ENCODE measurements at regions not wholly inside any gene's neighbourhood (a gene's known extent, or its start where the extent isn't known, plus 50 kb on each side); places are given as distances from the start of the nearest gene placed in this dataset.

DNA sequence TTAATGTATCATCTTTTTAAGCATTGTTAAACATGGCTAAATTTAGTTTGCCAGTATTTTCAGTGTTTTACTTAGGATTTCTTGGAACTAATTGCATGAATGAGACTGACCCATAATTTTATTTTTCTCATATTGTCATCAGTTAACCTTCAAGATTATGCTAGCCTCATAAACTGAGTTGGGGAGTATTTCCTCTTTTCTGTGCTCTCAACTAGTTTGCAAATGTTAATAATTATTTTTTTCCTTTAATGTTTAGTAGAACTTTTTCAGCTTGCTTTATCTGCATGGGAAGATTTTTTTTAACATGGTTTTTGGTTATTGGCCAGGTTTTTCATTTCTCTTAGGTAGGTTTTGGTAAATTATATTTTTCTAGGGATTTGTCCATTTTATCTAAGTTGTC lies 235.4 kb upstream of the SESN3 start:
- DNase-seq = no peak

DNA sequence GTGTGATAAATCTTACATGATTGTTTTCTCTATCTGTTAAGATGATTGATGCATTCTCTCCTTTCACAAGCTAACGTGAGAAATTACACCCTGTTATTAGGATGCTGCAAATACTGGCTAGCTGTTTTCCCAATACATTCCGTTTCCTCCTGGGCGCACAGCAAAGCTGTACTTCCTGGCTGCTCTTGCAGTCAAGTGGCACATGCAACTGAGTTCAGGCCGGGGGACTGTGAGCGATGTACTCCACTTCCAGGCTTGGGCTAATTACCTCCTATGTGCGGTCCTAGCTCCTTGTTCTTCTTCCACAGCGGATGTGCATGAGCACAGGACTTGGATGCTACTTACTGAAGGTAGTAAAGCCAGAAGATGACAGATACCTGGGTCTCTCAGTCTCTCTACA lies 234.9 kb upstream of the SESN3 start:
- no peak for DNase-seq

DNA sequence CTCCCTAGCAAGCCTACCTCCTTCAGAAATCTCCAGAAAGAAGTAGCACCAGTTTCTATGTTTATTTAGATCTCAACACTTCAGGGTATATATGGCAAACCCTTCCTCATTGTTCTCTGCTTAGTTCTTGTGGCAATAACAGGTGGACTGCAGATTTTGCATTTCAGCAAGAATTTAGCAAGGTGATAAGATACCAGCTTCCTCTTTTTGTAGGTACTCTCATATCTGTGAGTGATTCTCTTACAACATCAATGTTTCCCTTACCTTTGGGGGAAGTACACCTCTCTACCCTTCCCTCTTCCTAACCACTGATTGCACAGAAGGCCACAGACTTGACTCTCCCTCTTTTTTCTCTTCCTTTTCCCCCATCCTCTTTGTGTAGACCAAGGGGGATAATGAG lies 230.9 kb upstream of the SESN3 start:
- DNase-seq = no peak

DNA sequence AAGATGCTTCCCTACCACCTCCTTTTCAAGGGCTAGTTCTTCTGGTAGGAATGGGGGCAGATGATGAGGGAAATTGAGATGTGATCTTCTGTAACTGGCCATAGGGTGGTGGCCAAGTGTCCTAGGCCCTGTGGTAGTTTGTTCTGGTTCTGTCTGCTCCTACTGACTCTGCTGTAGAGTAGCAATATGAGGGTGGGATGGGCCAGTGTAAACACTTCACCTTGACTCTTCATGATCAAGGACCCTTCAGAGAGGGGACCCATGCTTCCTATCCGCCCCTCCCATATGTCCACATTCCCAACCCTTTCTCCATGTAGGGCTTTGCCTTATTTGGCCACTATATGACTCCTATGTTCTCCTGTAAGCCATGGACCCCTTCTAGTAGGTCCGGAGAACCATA lies 230.3 kb upstream of the SESN3 start:
- no peak for DNase-seq

DNA sequence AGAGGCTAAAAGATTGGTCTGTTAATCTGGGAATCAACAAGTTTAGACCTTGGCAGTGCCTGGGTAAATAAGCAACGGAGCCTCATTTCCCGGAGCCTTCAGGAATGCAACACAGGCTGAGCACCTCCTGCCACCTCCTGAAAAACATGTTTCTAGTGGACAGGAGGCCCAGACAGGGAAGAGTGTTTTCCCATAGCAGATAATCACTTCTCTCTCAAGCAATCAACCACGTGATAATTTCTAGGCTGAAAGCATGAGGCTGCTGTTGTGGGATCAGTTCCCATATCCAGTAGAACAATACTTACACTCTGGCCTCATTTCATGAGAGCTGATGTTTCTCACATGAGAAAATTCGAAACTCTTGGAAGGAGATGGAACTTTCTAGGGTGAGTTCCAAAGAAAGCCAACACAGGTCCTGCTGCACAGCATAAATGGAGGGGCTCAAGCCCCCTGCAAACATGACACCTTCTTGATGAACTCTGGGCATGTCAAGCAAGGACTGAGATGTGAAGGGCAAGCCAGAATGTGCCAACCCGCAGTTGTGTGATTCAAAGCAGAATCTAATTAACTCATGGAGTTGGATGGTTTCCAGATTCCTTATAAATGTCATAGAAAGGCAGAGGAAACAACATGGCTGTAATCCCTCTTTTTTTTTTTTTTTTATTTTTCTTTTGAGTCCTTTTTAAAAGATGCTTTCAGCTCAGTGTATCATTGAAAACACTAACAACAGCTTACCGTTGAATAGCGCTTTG lies 228.5 kb upstream of the SESN3 start:
- DNase-seq = no peak

DNA sequence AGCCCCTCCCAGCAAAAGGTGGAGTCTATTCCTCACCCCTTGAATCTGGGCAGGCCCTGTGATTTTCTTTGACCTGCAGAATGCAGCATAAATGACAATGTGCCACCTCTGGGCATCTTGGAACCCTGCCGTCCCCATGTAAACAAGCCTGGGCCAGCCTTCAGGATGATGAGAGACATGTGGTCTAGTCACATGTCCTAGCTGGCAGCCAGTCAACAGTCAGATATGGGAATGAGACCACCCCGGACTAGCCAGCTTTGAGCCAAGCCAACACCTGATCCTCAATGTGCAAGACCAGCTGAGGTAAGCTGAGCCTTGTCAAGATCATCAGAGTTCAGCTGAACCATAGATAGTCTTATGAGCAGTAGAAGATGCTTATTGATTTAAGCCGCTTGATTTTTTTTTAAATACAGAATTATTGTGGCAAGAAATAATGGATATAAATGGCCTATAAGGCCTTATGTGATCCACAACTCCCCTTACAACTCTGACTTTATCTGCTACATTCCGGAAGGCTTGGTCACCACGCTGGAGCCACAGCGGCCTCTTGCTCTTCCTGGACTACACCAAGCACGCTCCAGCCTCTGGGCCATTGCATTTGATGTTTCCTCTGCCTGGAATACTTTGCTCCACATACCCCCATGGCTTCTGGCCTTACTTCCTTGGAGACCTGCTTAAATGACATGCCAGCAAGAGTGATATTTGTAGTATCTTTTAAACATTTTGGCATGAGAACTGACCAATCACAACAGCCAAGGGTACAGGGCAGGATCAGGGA lies 225.9 kb upstream of the SESN3 start:
- DNase-seq = no peak

DNA sequence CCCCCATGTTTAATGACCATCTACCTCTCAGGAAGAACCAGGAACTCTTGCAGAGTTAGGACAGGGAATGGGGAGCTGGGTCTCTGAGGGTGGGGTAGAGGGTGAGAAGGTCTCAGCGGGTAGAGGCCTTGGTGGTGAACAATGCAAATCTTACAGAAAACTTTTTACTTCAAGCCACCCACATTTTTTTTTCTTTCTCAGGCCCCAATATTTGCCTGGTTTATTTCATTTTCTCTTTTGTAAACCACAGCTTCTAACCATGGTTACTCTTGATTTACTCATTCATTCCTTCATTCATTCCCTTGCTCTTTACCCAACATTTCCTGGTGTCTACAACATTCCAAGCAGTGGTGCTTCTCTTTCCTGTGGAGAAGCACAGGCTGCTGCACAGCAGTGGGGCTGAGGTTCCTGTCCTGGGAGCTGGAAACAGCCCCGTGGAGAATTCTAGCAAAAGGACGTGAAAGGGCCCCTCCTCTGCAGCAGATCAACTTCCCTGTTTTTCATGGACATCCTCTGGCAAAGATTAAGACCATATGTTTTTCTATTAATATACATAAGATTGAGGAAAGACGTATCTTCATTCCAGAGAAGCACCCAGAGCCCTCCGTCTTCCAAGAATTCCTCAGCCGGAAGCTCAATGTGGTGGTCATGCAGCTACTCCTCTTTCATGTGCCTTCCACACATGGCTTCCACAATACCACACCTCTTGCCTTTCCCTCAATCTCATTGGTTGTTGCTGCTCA lies 224.4 kb upstream of the SESN3 start:
- no peak for DNase-seq

DNA sequence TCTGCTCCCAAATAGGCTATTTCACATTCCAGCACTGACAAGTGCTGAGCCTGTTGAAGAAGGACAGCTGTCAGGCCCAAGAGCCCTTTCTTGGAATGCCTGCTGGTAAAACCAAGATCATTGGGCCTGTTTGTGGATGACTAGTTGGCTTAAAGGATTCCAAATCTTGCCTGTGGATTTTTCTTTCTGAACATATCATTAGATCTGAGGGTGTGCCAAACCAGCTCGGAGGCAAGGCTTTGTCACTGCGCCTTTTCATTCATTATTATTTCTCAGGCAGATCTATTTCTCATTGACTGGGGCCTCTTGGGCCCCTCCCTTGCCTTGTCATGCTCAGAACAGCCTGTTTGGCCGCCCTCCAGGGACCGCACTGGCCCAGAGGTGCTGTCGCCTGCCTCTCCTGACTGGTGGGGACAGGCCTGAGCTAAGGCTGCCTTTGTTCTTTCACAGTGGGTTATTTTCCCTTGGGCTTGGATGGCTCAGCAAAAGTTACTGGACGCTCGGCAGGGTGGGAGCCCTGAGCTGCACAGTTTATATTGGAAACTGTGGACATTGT lies 222.7 kb upstream of the SESN3 start:
- no peak for DNase-seq

DNA sequence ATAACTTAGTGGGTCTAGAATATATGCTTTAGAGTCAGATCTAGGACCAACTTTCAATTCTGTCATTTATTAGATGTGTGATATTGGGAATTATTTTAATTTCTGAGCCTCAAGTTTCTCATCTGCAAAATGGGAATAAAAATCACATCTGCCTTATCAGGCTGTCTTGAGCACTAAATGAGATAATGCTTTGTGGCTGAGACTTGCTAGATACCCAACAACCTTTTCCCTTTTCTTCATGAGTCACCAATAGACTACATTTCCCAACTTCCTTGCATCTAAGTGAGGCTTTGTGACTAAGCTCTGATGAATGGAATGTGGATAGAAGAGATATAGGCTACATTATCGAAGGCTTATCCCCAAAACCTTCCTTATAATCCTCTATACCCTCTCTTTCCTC lies 220.7 kb upstream of the SESN3 start:
- no peak for DNase-seq

DNA sequence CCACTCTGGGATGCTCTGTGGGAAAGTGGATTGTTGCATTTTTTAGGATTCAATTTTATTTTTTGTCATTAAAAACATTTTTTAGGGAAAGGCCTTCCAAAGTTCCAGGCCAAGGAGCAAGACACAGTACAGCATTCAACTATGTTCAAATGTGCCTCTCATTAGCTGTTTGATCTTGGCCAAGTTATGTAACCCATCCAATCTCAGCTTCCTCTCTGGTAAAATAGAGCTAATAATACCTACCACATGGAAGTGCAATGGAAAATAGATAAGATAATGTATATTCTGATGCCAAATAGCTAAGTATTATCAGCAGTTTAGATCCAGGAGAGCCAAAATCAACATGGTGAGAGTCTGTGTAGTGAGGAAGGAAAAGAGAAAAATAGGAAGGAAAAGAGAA lies 220.3 kb upstream of the SESN3 start:
- no peak for DNase-seq

DNA sequence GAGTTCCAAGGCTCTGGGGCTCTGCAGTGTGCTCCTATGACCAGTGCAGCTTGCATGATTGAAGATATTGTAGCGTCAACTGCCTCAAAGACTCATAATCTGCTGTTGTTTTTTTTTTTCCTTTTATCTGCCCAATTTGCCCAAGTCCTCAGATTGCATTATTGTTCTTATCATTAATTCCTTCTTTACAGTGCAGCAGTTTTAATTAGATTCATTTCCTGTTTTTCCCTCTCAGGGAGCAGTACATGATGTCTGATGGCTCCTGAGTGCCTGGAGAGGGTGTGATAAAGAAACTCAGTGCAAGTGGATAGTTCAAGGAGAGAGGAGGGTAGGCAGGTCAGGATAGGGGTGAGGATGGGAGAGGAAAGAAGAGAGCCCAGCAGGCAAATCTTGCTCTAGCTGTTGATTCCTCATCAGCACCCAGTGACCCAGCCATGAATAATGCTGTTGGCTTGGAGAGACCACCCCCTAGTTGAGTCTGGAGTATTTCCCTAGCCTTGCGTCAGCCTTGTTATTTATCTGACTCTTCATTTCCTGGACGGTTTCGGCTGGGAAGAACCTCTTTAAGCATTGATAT lies 219.6 kb upstream of the SESN3 start:
- DNase-seq = no peak

DNA sequence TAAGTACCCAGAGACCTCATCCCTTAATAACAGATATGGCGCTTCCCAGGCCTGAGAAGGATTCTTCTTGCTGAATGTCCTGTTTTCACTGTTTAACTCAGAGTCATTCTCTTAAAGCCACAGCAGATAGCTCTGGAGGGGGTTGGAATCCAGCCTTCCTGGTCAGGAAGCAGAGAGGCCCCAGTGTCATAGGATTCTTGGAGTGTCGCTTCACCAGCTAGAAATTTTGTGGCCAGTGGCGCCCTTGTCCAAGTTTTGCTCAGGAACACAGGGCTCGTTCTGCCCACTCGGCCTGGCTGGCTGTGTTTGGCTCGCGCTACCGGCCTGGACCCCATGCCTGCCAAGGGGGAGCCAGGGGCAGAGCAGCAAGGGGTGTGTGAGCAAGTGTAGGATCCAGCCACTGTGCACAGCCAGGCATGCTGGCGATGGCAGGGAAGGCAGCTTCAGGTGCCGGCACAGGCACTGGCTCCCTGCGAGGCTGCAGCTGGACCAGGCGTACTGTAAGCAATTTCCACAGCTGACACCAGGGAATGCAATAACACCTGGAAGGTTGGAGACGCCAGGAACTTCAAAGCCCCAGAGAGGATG lies 214.8 kb upstream of the SESN3 start:
- DNase-seq = no peak

DNA sequence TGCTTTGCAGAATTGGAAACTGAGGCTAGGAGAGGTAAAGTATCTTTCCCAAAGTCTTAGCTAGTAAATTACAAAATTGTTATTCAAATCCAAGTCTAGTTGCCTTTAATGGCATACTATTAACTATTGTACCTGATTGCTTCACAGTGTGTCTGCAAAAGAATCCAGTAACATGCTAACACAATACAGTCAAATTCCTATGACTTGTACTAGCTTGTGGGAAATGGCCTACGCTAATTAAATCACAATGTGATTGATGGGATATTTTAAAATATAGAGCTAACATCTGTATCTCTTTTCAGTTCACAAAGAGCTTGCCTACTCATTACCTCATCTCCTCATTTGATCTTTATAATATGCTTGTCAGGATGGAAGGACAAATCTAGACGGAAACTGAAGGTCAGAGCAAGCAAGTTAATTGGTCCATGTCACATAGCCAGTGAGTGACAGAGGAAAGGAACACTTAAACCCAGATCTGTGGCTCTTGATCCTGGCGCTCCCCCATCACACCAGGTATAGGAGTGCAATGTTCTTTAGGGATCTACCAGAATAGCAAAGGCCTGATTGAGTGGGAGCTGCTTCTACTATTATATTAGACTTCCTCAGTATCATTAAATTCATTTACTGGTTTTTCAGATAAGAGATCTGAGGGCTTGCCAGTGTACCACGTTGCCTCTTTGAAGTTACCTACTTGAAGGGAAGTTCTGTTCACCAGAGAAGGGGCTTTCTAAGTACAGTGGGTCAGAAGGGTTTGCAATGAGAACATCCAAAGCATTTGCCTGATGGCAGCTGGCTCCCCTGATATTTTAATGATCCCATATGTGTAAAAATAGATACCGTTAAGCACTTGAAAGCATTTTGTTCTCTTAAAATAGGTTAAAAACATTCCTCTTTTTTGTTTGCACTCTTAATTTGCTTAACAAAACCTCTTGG lies 213.6 kb upstream of the SESN3 start:
- DNase-seq = no peak

DNA sequence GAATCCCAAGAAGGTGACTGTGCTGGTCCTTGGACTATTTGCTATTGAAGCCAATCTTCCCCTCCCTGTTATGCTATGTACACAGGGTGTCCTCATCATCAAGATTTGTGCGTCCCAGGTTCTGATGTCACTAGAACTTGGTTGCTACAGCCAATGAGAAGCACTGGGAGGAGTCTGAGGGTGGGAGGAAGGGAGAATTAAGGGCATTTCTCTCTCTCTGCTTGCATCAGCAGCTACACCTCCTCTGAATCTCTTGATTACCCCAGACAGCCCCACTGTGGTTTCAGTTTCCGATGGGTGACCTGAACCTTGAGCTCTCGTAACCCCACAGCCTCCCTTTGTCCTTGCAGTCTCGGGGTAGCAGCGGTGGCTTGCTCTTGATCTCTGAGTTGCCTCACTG lies 212.4 kb upstream of the SESN3 start:
- no peak for DNase-seq

DNA sequence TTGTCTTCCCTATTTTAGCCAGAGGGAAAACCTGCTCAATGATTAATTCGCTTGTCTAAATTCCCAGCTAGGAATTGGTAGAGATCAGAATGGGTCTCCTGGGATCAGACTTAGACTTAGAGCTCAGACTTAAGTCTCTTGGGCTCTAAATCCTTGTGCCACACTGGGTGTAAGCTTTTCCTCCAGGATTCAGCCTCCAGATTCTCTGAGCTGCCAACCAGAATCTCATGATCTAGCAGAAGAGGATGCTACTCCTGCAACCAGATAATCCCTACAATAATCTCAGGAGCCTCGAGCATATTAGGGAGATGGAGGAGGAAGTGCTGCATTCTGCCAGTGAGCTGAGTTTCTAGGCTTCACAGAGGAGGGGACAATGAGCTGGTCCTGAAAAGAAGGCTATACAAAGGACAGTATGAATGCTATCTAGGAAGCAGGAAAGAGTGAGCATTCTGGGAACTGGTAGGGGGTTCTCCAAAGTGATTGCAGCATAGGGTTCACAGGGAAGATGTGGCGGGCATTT lies 211.6 kb upstream of the SESN3 start:
- no peak for DNase-seq

DNA sequence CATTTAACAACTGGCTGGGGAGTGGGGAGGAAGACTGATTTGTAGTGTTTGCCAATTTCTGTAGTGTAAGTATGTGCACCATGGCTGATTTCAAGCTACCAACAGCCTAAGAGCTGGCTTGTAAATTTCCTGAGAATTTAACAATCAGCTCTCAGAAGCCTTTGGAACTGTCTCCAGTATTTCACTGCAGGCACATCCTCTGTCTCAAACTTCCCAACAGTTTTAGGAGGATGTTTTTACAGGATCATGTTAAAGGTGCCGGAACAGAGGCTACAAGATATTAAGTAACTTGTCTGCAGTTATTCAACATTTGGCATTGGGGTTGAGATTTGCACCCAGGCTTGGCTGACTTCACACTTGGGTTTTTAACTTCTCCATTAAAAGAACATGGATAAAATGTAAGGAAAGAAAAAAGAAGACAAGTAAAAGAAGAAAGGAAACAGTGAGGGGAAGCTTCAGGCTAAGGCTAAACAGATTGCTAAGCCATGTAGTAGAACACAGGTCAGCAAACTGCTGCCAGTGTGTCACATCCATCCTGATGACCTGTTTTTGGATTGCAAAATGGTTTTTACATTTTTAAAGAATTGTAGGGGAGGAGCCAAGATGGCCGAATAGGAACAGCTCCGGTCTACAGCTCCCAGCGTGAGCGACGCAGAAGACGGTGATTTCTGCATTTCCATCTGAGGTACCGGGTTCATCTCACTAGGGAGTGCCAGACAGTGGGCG lies 204.8 kb upstream of the SESN3 start:
- no peak for DNase-seq

DNA sequence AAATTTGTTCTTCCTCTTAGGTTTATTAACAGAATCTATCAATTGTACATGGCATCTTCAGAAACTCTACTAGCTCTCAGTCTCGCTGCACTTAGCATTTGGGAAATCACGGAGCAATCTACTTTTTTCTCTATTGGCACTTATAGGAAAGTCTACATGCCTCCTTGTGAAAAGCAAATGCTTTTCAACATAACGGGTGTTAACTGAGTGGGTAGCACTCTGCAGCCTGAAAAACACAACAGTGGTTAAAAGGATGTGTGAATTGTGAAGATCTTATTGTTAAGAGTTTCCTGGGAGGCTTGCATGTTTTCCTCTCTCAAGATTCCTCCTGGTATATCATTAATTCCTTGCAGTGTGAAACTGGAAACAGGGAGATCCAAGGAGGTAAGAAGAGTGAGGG lies 204.2 kb upstream of the SESN3 start:
- no peak for DNase-seq

DNA sequence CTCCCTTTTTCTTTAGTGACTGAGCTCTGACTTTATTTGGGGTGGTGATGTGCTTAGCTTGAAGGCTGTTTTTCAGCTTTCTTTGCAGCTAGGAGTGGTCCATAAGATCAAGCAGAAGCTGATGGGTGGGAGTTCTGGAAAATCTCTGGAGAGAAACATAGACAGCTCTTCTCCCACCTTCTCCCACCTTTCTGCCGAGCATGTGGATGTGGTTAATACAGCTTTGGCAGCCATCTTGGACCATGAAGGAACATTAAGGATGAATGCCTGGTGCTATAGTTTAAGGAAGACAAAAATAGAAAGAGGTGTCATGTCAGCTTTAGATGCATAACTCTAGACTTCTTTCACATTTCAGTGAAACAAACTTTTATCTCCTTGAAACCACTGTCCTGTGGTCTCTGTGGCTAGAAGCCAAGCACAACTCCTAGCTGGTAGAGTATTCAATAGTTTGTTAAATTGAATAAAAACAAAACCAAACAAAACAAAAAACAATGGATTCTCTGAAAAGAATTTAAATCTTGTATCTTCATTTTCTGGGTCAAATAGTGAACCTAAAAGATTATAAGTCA lies 203.6 kb upstream of the SESN3 start:
- DNase-seq = no peak

DNA sequence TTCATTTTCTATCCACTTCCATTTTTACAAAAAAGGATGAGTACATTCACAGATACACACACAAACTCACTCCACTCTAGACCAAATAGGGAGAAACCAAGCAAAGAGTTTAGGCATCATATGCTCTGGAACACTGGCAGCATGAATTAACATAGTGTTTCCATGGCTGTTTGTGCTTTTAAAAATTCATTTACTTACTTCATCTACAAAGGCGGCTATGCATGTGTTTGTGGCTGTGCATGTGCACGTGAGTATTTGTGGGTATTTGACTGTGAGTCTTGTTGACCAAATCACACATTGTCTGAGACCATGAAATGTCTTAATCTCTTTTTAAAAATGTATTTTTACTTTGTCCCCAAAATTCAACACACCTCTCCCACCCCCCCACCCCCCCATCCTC lies 203.0 kb upstream of the SESN3 start:
- no peak for DNase-seq

Measured in activated T-cell treated with anti-CD3 and anti-CD28 coated beads, Interleukin-2, amount 50 U/mL, for 1 hour (primary cell).